ENCODE measurements at regions not wholly inside any gene's neighbourhood (a gene's known extent, or its start where the extent isn't known, plus 50 kb on each side); places are given as distances from the start of the nearest gene placed in this dataset.

GRCh38 chr1:193662030-193662429 is 475.6 kb upstream of the B3GALT2 start:
- no peak for DNase-seq (ENCODE audit: low spot score)

GRCh38 chr1:193661385-193661784 is 475.0 kb upstream of the B3GALT2 start:
- DNase-seq (ENCODE audit: low spot score): no peak

GRCh38 chr1:193660428-193660827 is 474.0 kb upstream of the B3GALT2 start:
- no peak for DNase-seq (ENCODE audit: low spot score)

GRCh38 chr1:193658691-193659090 is 472.3 kb upstream of the B3GALT2 start:
- DNase-seq (ENCODE audit: low spot score): peak; percentile 1

- no peak for DNase-seq (ENCODE audit: low spot score)
Measured at GRCh38 chr1:193658081-193658480, 471.7 kb upstream of the B3GALT2 start.

- DNase-seq (ENCODE audit: low spot score): no peak
Measured at GRCh38 chr1:193657552-193657951, 471.1 kb upstream of the B3GALT2 start.

- no peak for DNase-seq (ENCODE audit: low spot score)
Measured at GRCh38 chr1:193656841-193657240, 470.4 kb upstream of the B3GALT2 start.

- no peak for DNase-seq (ENCODE audit: low spot score)
Measured at GRCh38 chr1:193654951-193655735, 468.7 kb upstream of the B3GALT2 start.

GRCh38 chr1:193649587-193649986 is 463.2 kb upstream of the B3GALT2 start:
- DNase-seq (ENCODE audit: low spot score): no peak

GRCh38 chr1:193634876-193635275 is 448.5 kb upstream of the B3GALT2 start:
- DNase-seq (ENCODE audit: low spot score): no peak

- DNase-seq (ENCODE audit: low spot score): no peak
Measured at GRCh38 chr1:193634470-193634869, 448.1 kb upstream of the B3GALT2 start.

GRCh38 chr1:193633991-193634390 is 447.6 kb upstream of the B3GALT2 start:
- DNase-seq (ENCODE audit: low spot score): no peak

- no peak for DNase-seq (ENCODE audit: low spot score)
Measured at GRCh38 chr1:193633093-193633492, 446.7 kb upstream of the B3GALT2 start.

- DNase-seq (ENCODE audit: low spot score): no peak
Measured at GRCh38 chr1:193631306-193631705, 444.9 kb upstream of the B3GALT2 start.

- no peak for DNase-seq (ENCODE audit: low spot score)
Measured at GRCh38 chr1:193629875-193630274, 443.5 kb upstream of the B3GALT2 start.

- DNase-seq (ENCODE audit: low spot score): no peak
Measured at GRCh38 chr1:193626695-193627094, 440.3 kb upstream of the B3GALT2 start.

- no peak for DNase-seq (ENCODE audit: low spot score)
Measured at GRCh38 chr1:193625255-193625654, 438.8 kb upstream of the B3GALT2 start.

GRCh38 chr1:193619911-193620310 is 433.5 kb upstream of the B3GALT2 start:
- no peak for DNase-seq (ENCODE audit: low spot score)

- no peak for DNase-seq (ENCODE audit: low spot score)
Measured at GRCh38 chr1:193614817-193615216, 428.4 kb upstream of the B3GALT2 start.

GRCh38 chr1:193614275-193614674 is 427.9 kb upstream of the B3GALT2 start:
- no peak for DNase-seq (ENCODE audit: low spot score)

GRCh38 chr1:193613041-193613440 is 426.6 kb upstream of the B3GALT2 start:
- no peak for DNase-seq (ENCODE audit: low spot score)

GRCh38 chr1:193609592-193609991 is 423.2 kb upstream of the B3GALT2 start:
- no peak for DNase-seq (ENCODE audit: low spot score)

GRCh38 chr1:193607787-193608186 is 421.4 kb upstream of the B3GALT2 start:
- DNase-seq (ENCODE audit: low spot score): no peak

- no peak for DNase-seq (ENCODE audit: low spot score)
Measured at GRCh38 chr1:193606035-193606434, 419.6 kb upstream of the B3GALT2 start.

All from cerebellar cortex (tissue), 1 donor.